DOHH2 (cell line): ENCODE measurements at regions not wholly inside any gene's neighbourhood (a gene's known extent, or its start where the extent isn't known, plus 50 kb on each side); places are given as distances from the start of the nearest gene placed in this dataset.

Experiments used
- H3F3A ChIP-seq: fragments of 200-600 bp; sonication (generic), shearing (Covaris generic); 2 replicates; pipeline ENCODE4 v1.6.0; 2016; ENCODE audit warnings: antibody characterized with exemption, mild to moderate bottlenecking; ENCODE audit not compliant: control insufficient read depth, insufficient read depth
- H3K27ac ChIP-seq: fragments of 200-600 bp; sonication (generic); 2 replicates; pipeline ENCODE4 v1.5.1; 2014; ENCODE audit warnings: low read depth, mild to moderate bottlenecking, low read length, moderate library complexity
- H3K27me3 ChIP-seq: fragments of 200-600 bp; sonication (generic); 2 replicates; pipeline ENCODE4 v1.6.1; 2014; ENCODE audit warnings: mild to moderate bottlenecking, low read length, mixed read lengths; ENCODE audit not compliant: control insufficient read depth
- H3K36me3 ChIP-seq: fragments of 200-600 bp; sonication (generic); 2 replicates; pipeline ENCODE4 v1.6.1; 2014; ENCODE audit warnings: mild to moderate bottlenecking, low read length, moderate library complexity, mixed read lengths; ENCODE audit not compliant: control insufficient read depth
- H3K4me1 ChIP-seq: fragments of 200-600 bp; sonication (generic); 2 replicates; pipeline ENCODE4 v1.6.1; 2014; ENCODE audit warnings: mild to moderate bottlenecking, low read length, mixed read lengths; ENCODE audit not compliant: control insufficient read depth
- H3K4me2 ChIP-seq: fragments of 200-600 bp; sonication (generic); 2 replicates; pipeline ENCODE4 v1.6.0; 2014; ENCODE audit warnings: mild to moderate bottlenecking, low read length, moderate library complexity
- H3K4me3 ChIP-seq: fragments of 200-600 bp; sonication (generic); 2 replicates; pipeline ENCODE4 v1.5.1; 2014; ENCODE audit warnings: mild to moderate bottlenecking, low read length, mixed read lengths
- H3K79me2 ChIP-seq: fragments of 200-600 bp; sonication (generic); 2 replicates; pipeline ENCODE4 v1.6.1; 2014; ENCODE audit warnings: mild to moderate bottlenecking, low read length, mixed read lengths; ENCODE audit not compliant: control insufficient read depth
- H3K9me2 ChIP-seq: fragments of 200-600 bp; sonication (generic); replicated peaks from 2 replicates; pipeline ENCODE4 v1.6.1; 2014; ENCODE audit warnings: mild to moderate bottlenecking, low read length, mixed read lengths; ENCODE audit not compliant: control insufficient read depth
- H3K9me3 ChIP-seq: fragments of 200-600 bp; sonication (generic); 2 replicates; pipeline ENCODE4 v1.6.1; 2014; ENCODE audit warnings: antibody characterized with exemption, low read length, mixed read lengths; ENCODE audit not compliant: control insufficient read depth, insufficient read depth
- H4K20me1 ChIP-seq: fragments of 200-600 bp; sonication (generic); 2 replicates; pipeline ENCODE4 v1.6.0; 2014; ENCODE audit warnings: low read depth, mild to moderate bottlenecking, antibody characterized with exemption, low read length, moderate library complexity; ENCODE audit not compliant: control insufficient read depth, insufficient read depth
- CTCF ChIP-seq: fragments of 200-600 bp; sonication (generic); IDR thresholded peaks from one replicate; pipeline ENCODE4 v1.5.1; 2014; ENCODE audit warnings: antibody characterized with exemption, mild to moderate bottlenecking, low read depth, low read length; ENCODE audit not compliant: poor library complexity, severe bottlenecking
- EZH2phosphoT487 ChIP-seq: fragments of 200-600 bp; sonication (generic); IDR thresholded peaks from 2 replicates; pipeline ENCODE4 v1.6.1; 2017; ENCODE audit warnings: borderline replicate concordance, mild to moderate bottlenecking, antibody characterized with exemption, low read length, moderate library complexity, mixed read lengths

DNA sequence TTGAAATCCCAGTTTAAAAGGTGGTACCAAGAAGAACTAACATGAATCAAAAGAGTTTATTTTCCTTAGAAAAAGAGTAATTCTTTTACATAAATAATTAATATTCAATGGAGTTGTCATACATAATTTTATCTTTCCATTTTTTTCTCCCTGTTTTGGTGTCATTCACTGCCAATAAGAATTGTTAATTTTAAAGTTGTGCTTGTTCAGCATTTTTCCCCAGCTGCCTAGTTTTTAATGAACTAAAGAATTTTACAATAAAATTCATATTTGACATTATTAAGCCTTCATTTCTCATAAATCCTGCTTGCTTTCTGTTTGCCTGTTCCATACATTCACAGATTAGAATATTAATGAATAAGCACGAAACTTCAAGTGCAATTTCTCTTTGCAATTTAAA lies 393.6 kb downstream of the GRXCR1 start:
- H3K4me3 ChIP-seq, result no peak overlapping the region
- H3F3A ChIP-seq, result no peaks in the 10 kb centered on the region
- no peaks in the 10 kb centered on the region for H3K4me1 ChIP-seq
- H3K9me2 ChIP-seq, result no peaks in the 10 kb centered on the region
- H4K20me1 ChIP-seq, result no peaks in the 10 kb centered on the region
- no peak overlapping the region for H3K27ac ChIP-seq
- TF ChIP-seq EZH2phosphoT487 (no peak), CTCF (no peak)
- H3K79me2 ChIP-seq, result no peaks in the 10 kb centered on the region
- H3K9me3 ChIP-seq, result no peaks in the 10 kb centered on the region
- H3K27me3 ChIP-seq, result no peaks in the 10 kb centered on the region
- no peaks in the 10 kb centered on the region for H3K36me3 ChIP-seq
- H3K4me2 ChIP-seq, result no peak overlapping the region

- Histone ChIP-seq H3K4me2 (no peak overlapping the region), H3K9me3 (no peaks in the 10 kb centered on the region), H4K20me1 (no peaks in the 10 kb centered on the region), H3K27me3 (no peaks in the 10 kb centered on the region), H3K36me3 (no peaks in the 10 kb centered on the region), H3K9me2 (no peaks in the 10 kb centered on the region), H3K4me1 (no peaks in the 10 kb centered on the region), H3K4me3 (no peak overlapping the region), H3K79me2 (no peaks in the 10 kb centered on the region), H3F3A (no peaks in the 10 kb centered on the region), H3K27ac (no peak overlapping the region)
- TF ChIP-seq EZH2phosphoT487 (no peak), CTCF (no peak)
Observed at GRCh38 chr4:43296946-43297528, 404.5 kb downstream of the GRXCR1 start.

DNA sequence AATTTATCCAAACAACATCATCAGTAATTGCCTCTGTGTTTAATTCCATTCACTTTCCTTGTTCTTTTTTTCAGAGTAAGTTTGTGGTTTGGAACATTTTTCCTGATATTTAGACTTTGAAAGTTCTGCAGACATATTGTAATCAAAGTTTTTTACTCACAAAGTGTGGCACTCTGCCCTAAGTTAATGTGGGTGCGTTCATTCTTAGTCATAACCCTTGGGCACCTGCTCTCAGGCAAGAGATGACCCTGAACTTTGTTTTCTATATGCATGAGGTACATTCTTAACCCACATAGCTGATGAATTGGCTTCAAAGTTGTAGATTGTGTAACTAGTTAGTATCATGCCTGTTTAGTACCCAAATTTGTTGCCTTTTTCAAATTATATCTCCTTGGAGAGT lies 424.3 kb downstream of the GRXCR1 start:
- H3K4me3 ChIP-seq, result no peak overlapping the region
- no peaks in the 10 kb centered on the region for H3K9me2 ChIP-seq
- H4K20me1 ChIP-seq, result no peaks in the 10 kb centered on the region
- no peaks in the 10 kb centered on the region for H3K79me2 ChIP-seq
- no peaks in the 10 kb centered on the region for H3K27me3 ChIP-seq
- H3K27ac ChIP-seq, result no peak overlapping the region
- H3K4me1 ChIP-seq, result no peaks in the 10 kb centered on the region
- H3K9me3 ChIP-seq, result no peaks in the 10 kb centered on the region
- H3K36me3 ChIP-seq, result no peaks in the 10 kb centered on the region
- no peak overlapping the region for H3K4me2 ChIP-seq
- TF ChIP-seq CTCF (no peak), EZH2phosphoT487 (no peak)
- no peaks in the 10 kb centered on the region for H3F3A ChIP-seq
